ENCODE measurements at regions not wholly inside any gene's neighbourhood (a gene's known extent, or its start where the extent isn't known, plus 50 kb on each side); places are given as distances from the start of the nearest gene placed in this dataset.

DNA sequence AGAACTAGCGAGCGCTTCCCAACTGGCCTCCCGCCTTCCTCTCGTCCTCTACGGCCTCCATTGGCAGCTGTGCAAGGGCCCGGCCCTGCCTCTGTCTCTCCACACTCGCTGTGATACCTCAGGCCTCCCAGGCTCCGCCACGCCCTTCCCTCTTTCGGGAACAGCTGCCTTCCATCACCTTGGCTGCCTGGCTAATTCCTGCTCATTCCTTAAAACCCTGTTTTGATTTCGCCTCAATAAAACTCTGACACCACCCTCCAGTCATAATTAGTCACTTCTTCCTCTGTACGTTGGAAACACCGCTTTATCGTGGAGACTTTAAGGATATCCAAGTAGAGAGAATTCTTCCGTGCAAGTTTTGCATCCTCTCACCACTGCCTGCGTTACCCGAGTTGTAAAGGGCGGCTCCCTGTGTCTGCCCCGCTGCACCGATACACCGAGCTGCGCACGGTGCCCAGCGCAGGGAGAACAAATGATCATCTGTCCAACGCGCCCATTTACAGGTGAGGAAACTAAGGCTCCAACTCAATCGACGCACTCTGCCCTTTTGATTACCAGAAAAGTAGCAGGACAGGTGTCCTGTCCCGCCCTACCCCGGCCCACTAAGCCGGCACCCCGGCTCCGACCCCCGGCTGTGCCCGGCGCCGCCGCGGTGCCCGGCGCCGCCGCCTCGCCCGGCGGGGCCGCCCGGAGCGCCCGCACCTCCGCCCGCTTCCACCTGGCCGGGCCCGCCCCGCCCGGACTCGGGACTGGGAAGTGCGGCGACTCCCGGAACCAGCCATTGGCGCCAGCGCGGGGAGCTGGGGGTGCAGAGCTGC is 139.7 kb downstream of the SEC14L1 start:
- Histone ChIP-seq H3F3A (ENCODE audit: control insufficient read depth, insufficient read depth) (no peaks in the 10 kb centered on the region), H3K4me1 (ENCODE audit: control insufficient read depth, low read length) (peaks cover 20% of the 10 kb centered on the region), H3K79me2 (ENCODE audit: control insufficient read depth, low read length) (peaks cover 27% of the 10 kb centered on the region), H3K9me2 (replicated peaks; ENCODE audit: control insufficient read depth, low read length) (no peaks in the 10 kb centered on the region), H3K4me2 (ENCODE audit: low read length) (peak overlapping the region; percentile 49; the same call in 1 of the 2 replicates), H3K27me3 (ENCODE audit: control insufficient read depth, low read length) (peaks cover 15% of the 10 kb centered on the region), H3K27ac (ENCODE audit: low read depth, low read length) (no peak overlapping the region), H3K9me3 (ENCODE audit: control insufficient read depth, insufficient read depth, low read length) (no peaks in the 10 kb centered on the region), H3K36me3 (ENCODE audit: control insufficient read depth, low read length) (no peaks in the 10 kb centered on the region), H3K4me3 (ENCODE audit: low read length) (peak overlapping the region; percentile 38; the same call in 1 of the 2 replicates), H4K20me1 (ENCODE audit: control insufficient read depth, insufficient read depth, low read depth, low read length) (no peaks in the 10 kb centered on the region; the same call in 1 of the 2 replicates)
- TF ChIP-seq EZH2phosphoT487 (IDR thresholded peaks at IDR 0.05; ENCODE audit: borderline replicate concordance, low read length) = no peak
- TF ChIP-seq, protein P1, sequence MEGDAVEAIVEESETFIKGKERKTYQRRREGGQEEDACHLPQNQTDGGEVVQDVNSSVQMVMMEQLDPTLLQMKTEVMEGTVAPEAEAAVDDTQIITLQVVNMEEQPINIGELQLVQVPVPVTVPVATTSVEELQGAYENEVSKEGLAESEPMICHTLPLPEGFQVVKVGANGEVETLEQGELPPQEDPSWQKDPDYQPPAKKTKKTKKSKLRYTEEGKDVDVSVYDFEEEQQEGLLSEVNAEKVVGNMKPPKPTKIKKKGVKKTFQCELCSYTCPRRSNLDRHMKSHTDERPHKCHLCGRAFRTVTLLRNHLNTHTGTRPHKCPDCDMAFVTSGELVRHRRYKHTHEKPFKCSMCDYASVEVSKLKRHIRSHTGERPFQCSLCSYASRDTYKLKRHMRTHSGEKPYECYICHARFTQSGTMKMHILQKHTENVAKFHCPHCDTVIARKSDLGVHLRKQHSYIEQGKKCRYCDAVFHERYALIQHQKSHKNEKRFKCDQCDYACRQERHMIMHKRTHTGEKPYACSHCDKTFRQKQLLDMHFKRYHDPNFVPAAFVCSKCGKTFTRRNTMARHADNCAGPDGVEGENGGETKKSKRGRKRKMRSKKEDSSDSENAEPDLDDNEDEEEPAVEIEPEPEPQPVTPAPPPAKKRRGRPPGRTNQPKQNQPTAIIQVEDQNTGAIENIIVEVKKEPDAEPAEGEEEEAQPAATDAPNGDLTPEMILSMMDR (IDR thresholded peaks at IDR 0.05; ENCODE audit: low read depth, low read length, poor library complexity, severe bottlenecking) = no peak

GRCh38 chr17:77281122-77281903 is 140.5 kb downstream of the SEC14L1 start:
- H4K20me1 ChIP-seq (ENCODE audit: control insufficient read depth, insufficient read depth, low read depth, low read length) = no peaks in the 10 kb centered on the region
- no peaks in the 10 kb centered on the region for H3K36me3 ChIP-seq (ENCODE audit: control insufficient read depth, low read length)
- no peaks in the 10 kb centered on the region for H3K9me2 ChIP-seq (replicated peaks; ENCODE audit: control insufficient read depth, low read length)
- H3K27me3 ChIP-seq (ENCODE audit: control insufficient read depth, low read length) = peaks cover 9% of the 10 kb centered on the region
- H3K4me2 ChIP-seq (ENCODE audit: low read length) = peak overlapping the region; percentile 74
- no peak overlapping the region for H3K27ac ChIP-seq (ENCODE audit: low read depth, low read length)
- H3K9me3 ChIP-seq (ENCODE audit: control insufficient read depth, insufficient read depth, low read length) = no peaks in the 10 kb centered on the region
- H3K4me3 ChIP-seq (ENCODE audit: low read length) = peak overlapping the region; percentile 76
- peaks cover 34% of the 10 kb centered on the region for H3K79me2 ChIP-seq (ENCODE audit: control insufficient read depth, low read length)
- 0 out of 2 replicates have a peak, but pooled peaks have one; percentile 40 for TF ChIP-seq EZH2phosphoT487 (IDR thresholded peaks at IDR 0.05; ENCODE audit: borderline replicate concordance, low read length)
- TF ChIP-seq, protein P1 (IDR thresholded peaks at IDR 0.05; ENCODE audit: low read depth, low read length, poor library complexity, severe bottlenecking) = peak; percentile 17
- no peaks in the 10 kb centered on the region for H3F3A ChIP-seq (ENCODE audit: control insufficient read depth, insufficient read depth)
- peaks cover 20% of the 10 kb centered on the region for H3K4me1 ChIP-seq (ENCODE audit: control insufficient read depth, low read length)

- Histone ChIP-seq H3K4me2 (ENCODE audit: low read length) (peak overlapping the region; percentile 74), H3K36me3 (ENCODE audit: control insufficient read depth, low read length) (no peaks in the 10 kb centered on the region), H3K9me3 (ENCODE audit: control insufficient read depth, insufficient read depth, low read length) (no peaks in the 10 kb centered on the region), H3K9me2 (replicated peaks; ENCODE audit: control insufficient read depth, low read length) (no peaks in the 10 kb centered on the region), H3F3A (ENCODE audit: control insufficient read depth, insufficient read depth) (no peaks in the 10 kb centered on the region), H3K4me1 (ENCODE audit: control insufficient read depth, low read length) (peaks cover 20% of the 10 kb centered on the region), H3K27ac (ENCODE audit: low read depth, low read length) (no peak overlapping the region), H3K79me2 (ENCODE audit: control insufficient read depth, low read length) (peaks cover 39% of the 10 kb centered on the region), H4K20me1 (ENCODE audit: control insufficient read depth, insufficient read depth, low read depth, low read length) (no peaks in the 10 kb centered on the region), H3K27me3 (ENCODE audit: control insufficient read depth, low read length) (peaks cover 9% of the 10 kb centered on the region), H3K4me3 (ENCODE audit: low read length) (peak overlapping the region; percentile 76)
- 0 out of 2 replicates have a peak, but pooled peaks have one; percentile 1 for TF ChIP-seq EZH2phosphoT487 (IDR thresholded peaks at IDR 0.05; ENCODE audit: borderline replicate concordance, low read length)
- TF ChIP-seq, protein P1 (IDR thresholded peaks at IDR 0.05; ENCODE audit: low read depth, low read length, poor library complexity, severe bottlenecking) = peak; percentile 2
Measured at GRCh38 chr17:77281904-77282367, 141.2 kb downstream of the SEC14L1 start.
